NCI-H2171 (cell line): ENCODE measurements at regions not wholly inside any gene's neighbourhood (a gene's known extent, or its start where the extent isn't known, plus 50 kb on each side); places are given as distances from the start of the nearest gene placed in this dataset.
"Not testable (repeated sequence)": the region's sequence is repeated elsewhere in the genome, so short reads cannot be mapped to it uniquely, and the experiment has no call there.

ENCODE experiments used
- DNase-seq: peaks from one replicate; lab custom pipeline; 2025; lab: John Stamatoyannopoulos, UW

GRCh38 chr12:28023156-28023887, 50.8 kb upstream of the PTHLH start:
- no peak for DNase-seq

- DNase-seq = no peak
Observed at GRCh38 chr12:28024231-28024995, 51.9 kb upstream of the PTHLH start.

DNA sequence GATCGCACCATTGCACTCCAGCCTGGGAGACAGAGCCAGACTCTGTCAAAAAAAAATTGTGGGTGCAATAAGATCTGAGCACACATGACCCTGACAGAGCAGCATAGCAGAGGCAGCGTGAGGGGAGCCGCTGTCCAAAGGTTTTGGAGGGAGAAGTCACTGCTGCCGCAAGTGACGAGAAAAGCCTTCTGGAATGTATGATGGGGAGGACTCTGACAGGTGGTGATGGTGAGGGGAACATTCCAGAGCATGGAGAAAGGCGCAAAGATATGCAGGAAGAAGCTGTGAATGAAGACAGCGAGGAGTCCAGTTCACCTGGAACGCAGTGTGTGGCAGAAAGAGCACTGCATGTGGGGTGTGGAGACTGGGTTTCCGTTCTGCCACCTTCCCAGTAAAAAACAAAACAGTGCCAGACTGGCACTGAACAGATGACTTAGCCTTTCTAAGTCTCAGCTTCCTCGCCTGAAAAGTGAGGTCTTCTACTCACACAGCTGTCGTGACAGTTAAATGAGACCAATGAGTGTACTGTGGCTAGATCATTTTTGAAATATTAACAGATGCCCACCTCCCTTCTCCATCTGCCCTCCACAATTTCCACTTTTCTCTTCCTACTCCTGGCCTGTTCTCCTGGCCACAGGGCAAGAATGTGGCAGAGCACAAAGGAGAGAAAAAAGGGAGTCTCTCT, 53.4 kb upstream of the PTHLH start:
- DNase-seq = peak; percentile 88

DNA sequence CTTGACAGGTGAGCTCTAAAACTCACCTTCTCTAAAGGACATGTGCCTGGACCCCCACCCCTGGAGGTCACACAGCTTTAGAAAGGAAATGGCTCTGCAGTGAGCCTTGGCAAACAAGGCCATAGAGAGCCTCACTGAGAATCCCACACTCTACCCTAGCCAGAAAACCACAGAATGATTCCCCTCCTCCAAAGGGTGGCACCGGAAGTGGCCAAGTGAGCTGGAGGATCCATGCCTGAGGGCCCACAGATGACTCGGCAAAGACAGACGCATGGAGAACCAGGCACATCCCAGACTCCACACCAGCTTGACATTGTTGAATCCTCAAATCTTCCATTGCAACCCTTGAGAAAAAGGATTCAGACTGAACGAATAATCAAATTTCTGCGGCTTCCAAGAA, 54.2 kb upstream of the PTHLH start:
- DNase-seq = peak; percentile 84

DNA sequence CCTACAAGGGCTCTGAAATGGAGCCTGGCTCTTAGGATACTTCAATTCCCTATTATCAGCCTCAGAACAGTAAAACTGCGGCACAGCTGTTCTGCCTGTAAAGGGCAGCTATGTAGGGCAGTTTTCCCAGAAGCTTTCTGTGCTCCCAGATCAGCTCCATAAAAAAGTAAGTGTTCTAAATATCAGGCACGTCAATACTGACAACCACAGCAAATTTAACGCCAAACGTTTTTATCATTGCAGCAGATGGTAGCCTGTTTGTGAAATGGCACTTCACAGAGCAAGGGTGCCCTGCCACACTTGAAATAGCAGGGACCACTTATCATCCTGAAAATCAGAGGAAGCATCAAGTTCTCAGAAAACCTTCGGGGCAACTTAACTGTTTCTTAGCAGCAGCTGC, 54.8 kb upstream of the PTHLH start:
- DNase-seq = peak; percentile 100

DNA sequence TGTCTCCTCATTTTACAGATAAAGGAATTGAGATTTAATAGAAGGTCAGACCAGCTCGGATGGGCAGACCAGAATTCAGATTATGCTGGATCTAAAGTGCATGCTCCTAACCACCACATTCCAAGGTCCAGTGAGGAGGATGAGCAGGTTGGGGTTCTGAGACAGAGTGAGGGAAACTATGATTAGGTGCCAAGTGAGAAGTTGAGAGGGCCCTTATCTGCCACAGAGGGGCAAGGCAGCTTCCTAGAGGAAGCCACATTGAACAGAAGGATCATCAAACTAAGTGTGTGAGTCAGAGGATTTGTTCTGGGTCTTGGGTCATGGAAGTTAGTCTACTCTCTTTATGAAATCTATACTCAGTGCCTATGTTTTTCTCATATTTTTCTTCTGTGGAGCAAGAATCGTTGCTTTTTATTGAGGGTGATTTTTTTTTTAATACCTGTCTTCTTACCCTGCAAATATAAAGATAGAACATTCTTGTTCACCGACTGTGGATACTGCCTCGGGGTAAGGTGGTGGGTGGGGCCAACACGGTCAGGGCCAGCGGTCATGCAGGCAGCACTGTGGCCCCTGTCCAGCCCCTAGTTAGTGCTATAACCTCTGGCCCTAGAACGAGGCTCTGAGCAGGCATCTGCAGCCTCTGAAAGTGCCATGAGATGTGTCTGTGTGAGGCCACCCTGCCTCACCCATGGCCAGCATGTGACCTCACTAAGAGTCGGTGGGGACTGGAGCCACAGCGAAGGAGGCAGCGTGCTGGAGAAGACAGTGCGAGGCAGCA, 55.6 kb upstream of the PTHLH start:
- DNase-seq = peak; percentile 51

GRCh38 chr12:28032811-28033537, 60.4 kb upstream of the PTHLH start:
- DNase-seq = no peak

DNA sequence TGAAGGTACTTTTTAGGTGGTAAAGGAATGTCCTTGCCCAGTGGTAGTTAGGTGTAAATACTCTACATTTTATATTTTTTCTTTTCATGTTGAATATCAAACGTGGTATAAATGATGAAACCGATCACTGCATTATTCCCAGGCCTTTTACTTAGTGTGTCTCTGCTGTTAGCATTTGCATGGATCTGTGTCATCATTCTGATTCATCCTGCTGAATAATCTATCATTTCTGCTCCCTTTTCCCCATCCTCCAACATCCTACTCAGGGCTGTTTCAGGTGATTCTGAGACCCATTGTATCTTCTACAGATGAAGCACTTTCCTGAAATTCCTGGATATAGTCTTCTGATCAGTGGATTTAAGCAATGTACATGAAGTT, 61.0 kb upstream of the PTHLH start:
- DNase-seq = no peak

- DNase-seq = no peak
Observed at GRCh38 chr12:28034271-28034670, 61.7 kb upstream of the PTHLH start.

GRCh38 chr12:28035500-28035899, 63.0 kb upstream of the PTHLH start:
- DNase-seq = peak; percentile 64

GRCh38 chr12:28036940-28037339, 64.4 kb upstream of the PTHLH start:
- no peak for DNase-seq

- peak; percentile 99 for DNase-seq
Observed at GRCh38 chr12:28040246-28040645, 67.7 kb upstream of the PTHLH start.

DNA sequence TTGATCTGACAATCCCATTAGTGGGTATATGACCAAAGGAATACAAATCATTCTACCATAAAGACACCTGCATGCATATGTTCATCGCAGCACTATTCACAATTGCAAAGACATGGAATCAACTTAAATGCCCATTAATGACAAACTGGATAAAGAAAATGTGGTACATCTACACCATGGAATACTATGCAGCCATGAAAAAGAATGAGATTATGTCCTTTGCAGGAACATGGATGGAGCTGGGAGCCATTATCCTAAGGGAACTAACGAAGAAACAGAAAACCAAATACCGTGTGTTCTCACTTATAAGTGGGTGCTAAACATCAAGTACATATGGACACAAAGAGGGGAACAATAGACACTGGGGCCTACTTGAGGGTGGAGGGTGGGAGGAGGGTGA, 74.1 kb upstream of the PTHLH start:
- DNase-seq = not testable (repeated sequence)

GRCh38 chr12:28050606-28051005, 78.1 kb upstream of the PTHLH start:
- no peak for DNase-seq

DNA sequence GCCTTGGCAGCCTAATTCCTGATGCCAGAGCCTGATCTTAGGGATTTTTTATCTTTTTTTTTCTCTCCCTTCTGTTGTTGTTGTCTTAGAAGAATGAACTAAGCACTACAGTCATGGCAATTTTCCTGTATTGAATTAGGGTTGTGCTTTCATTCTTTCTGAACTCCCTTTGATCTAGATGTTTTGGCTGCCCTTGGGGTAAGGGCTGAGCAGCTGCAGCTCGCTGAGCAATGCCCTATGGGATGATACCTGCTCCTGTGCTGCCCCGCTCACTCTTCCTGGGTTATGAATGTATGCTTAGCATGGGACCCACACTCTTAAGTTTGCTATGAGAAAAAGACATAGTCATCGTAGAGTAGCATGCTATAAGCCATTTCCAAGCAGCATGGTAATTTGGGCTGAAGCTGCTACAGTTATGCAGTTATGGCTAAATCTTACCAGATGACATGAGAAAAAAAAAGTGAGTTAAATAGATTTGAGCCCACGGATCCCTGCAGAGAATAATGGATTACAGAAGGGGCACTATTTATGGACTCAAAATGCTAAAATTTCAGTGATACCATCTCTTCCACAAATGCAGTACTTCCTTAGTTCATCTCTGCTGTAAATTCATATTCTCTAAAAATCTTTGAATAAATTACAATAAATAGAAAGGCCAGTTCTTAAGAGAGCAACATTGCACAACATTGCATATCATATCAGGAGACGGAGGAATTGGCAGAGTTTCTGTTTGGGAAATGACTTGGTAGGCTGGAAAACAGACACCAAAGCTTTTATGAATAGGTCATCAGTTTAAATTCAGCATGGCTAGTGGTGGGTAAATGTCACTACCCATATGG, 79.2 kb upstream of the PTHLH start:
- no peak for DNase-seq

DNA sequence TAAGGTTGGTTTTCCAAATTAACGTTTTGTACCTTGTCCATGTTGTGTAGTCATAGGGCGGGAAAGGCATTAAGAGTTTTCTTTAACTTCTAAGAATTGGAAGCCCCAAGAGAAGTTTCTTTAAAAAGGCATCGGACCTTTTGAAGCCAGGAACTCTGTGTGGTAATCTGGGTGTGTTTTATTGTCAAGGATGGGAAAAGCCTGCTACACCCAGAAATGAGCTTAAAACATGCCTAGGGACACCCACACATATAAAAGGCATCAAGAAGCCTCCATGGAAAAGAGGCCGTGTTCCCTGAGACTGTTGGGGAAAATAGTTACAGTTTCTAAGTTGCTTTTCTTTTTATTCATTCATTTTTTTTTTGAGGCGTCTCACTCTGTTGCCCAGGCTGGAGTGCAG, 81.0 kb upstream of the PTHLH start:
- DNase-seq = no peak

- DNase-seq = no peak
Observed at GRCh38 chr12:28054583-28054982, 82.0 kb upstream of the PTHLH start.

DNA sequence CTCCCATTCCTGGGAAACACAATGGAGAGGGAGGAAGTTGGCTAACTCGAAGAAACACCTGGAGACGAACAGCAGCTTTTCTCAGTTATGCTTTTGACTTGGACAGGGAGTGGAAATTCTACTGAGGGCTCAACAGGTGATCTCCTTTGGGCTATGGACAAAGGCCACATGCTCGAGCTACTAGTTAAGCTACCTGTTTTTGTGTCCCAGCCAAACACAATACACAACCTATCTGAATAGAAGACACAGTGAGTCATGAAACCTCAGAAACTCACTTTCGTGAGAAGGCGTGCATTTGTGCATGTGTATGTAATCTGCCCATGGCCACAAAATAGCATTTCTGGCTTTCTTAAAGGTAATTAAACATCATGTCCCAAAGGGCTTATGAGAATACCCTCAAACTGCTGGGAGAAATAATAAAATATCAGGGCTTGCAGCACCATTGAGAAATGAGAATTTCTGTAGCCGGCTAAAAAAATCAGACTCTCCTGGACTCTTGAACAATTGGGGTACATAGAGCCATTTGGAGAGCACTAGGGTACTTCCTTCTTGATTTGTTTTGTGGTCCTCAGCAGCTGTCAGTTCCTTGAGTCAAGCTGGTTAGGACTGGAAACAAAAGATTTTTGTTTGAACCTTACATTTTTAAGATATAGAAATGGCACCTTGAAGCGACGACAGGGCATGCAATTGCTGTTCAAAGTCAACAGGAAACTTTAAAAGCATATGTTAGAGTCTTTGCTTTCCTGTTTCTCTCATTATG, 85.5 kb upstream of the PTHLH start:
- DNase-seq = no peak

GRCh38 chr12:28059220-28059619, 86.7 kb upstream of the PTHLH start:
- DNase-seq = no peak

DNA sequence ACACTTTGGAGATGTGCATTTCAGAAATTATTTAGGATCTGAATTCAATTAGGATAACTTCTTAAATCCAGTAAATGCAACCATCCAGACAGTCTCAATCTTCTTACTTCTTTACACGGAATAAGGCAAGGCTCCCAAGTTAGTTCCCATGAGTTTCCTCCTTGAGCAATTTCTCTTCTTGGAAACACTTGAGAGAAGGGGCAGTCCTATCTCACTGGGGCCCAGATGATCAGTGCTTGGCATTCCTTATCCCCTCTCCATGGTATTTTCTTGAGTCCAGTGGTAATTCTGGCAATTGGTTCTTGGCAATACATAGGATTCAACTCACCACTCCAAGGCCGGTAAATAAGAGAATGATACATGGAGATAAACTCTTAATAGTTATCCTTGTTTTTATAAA, 87.1 kb upstream of the PTHLH start:
- no peak for DNase-seq
